ENCODE measurements at regions not wholly inside any gene's neighbourhood (a gene's known extent, or its start where the extent isn't known, plus 50 kb on each side); places are given as distances from the start of the nearest gene placed in this dataset.

GRCh38 chr4:152117520-152117919 lies 356.7 kb upstream of the GATB start:
- Histone ChIP-seq H3K9me3 (no peaks in the 10 kb centered on the region), H3K4me3 (no peak overlapping the region), H3K27ac (no peak overlapping the region), H3K27me3 (no peaks in the 10 kb centered on the region), H3K36me3 (no peaks in the 10 kb centered on the region), H3K4me1 (no peaks in the 10 kb centered on the region)
- intact Hi-C loops (cut with DNase I; ENCODE audit: low total_unique reads): no loop called here
- TF ChIP-seq POLR2A (IDR thresholded peaks at IDR 0.05): no peak
- TF ChIP-seq CTCF (IDR thresholded peaks at IDR 0.05): no peak
- no peak for DNase-seq

DNA sequence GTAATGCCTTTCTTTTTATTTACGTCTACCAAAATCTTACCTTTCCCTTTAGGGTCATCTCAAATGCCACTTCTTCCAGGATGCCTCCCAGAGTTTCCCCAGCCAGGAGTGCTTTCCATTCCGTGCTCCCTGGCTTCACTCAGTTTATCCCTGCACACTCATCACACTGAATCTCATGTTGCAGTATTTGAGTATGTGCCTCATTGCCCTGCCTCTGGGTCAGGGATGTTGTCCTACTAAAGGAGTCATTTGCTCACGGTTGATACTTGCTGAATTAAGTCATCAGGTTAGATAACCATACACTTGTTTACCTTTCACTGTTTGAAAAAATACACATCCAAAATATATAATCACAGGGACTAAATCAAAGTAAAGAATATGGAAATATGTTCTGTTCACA lies 356.2 kb upstream of the GATB start:
- intact Hi-C loops (cut with DNase I; ENCODE audit: low total_unique reads): no loop called here
- no peak for DNase-seq
- TF ChIP-seq POLR2A (IDR thresholded peaks at IDR 0.05): no peak
- no peak for TF ChIP-seq CTCF (IDR thresholded peaks at IDR 0.05)
- no peaks in the 10 kb centered on the region for H3K36me3 ChIP-seq
- no peak overlapping the region for H3K4me3 ChIP-seq
- no peaks in the 10 kb centered on the region for H3K27me3 ChIP-seq
- no peak overlapping the region for H3K27ac ChIP-seq
- H3K9me3 ChIP-seq: no peaks in the 10 kb centered on the region
- no peaks in the 10 kb centered on the region for H3K4me1 ChIP-seq

DNA sequence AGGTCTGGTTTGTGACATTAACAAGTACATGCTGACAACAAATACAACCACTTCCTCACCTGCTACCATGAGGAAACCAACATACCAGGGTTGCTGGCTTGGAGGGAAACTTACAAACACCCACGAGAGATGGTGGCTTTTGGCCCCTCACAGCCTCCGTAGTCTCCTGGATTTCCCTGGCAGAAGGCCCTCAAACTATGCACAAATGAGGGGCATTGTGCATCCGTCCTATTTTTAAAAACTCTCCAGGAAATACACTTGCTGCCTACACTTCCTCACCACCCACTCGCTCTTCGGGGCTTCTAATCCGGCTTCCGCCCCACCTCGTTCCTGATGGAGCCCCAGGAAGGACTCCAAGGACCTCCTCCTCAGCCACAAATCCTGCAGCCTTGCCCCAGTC lies 355.0 kb upstream of the GATB start:
- no peaks in the 10 kb centered on the region for H3K27me3 ChIP-seq
- TF ChIP-seq CTCF (IDR thresholded peaks at IDR 0.05) (no peak), POLR2A (IDR thresholded peaks at IDR 0.05) (no peak)
- intact Hi-C loops (cut with DNase I; ENCODE audit: low total_unique reads): no loop called here

GRCh38 chr4:152115118-152115517 lies 354.3 kb upstream of the GATB start:
- no peaks in the 10 kb centered on the region for H3K9me3 ChIP-seq
- intact Hi-C loops (cut with DNase I; ENCODE audit: low total_unique reads): no loop called here
- no peaks in the 10 kb centered on the region for H3K4me1 ChIP-seq
- no peak overlapping the region for H3K4me3 ChIP-seq
- no peaks in the 10 kb centered on the region for H3K27me3 ChIP-seq
- DNase-seq: no peak
- no peak for TF ChIP-seq POLR2A (IDR thresholded peaks at IDR 0.05)
- TF ChIP-seq CTCF (IDR thresholded peaks at IDR 0.05): no peak
- H3K36me3 ChIP-seq: no peaks in the 10 kb centered on the region
- no peak overlapping the region for H3K27ac ChIP-seq

More for the DNA sequence above, 355.0 kb upstream of the GATB start:
- Histone ChIP-seq H3K4me1 (no peaks in the 10 kb centered on the region), H3K27ac (no peak overlapping the region), H3K36me3 (no peaks in the 10 kb centered on the region), H3K9me3 (no peaks in the 10 kb centered on the region), H3K4me3 (no peak overlapping the region)
- DNase-seq: no peak

DNA sequence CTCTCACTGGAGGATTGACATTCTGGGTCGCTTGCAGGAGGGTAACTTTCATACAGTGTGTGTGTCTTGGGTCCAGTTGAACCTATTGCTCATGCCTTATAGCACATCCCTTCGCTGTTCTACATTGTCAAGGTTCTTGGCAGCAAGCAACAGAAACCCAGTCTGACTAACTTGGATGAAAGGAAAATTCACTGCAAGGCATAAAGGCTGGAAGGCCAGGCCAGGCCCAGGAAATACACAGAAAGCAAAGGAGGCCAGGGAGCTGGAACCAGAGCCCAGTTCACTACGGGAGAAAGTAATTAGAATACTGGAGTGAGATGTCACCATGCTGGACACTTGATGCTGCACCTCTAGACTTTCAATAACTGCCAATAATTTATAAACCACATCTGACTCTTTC lies 353.8 kb upstream of the GATB start:
- Histone ChIP-seq H3K27ac (no peak overlapping the region), H3K4me3 (no peak overlapping the region), H3K36me3 (no peaks in the 10 kb centered on the region), H3K4me1 (no peaks in the 10 kb centered on the region), H3K9me3 (no peaks in the 10 kb centered on the region), H3K27me3 (no peaks in the 10 kb centered on the region)
- no peak for TF ChIP-seq POLR2A (IDR thresholded peaks at IDR 0.05)
- TF ChIP-seq CTCF (IDR thresholded peaks at IDR 0.05): no peak
- DNase-seq: no peak
- intact Hi-C loops (cut with DNase I; ENCODE audit: low total_unique reads): no loop called here
